ENCODE measurements at regions not wholly inside any gene's neighbourhood (a gene's known extent, or its start where the extent isn't known, plus 50 kb on each side); places are given as distances from the start of the nearest gene placed in this dataset.

DNA sequence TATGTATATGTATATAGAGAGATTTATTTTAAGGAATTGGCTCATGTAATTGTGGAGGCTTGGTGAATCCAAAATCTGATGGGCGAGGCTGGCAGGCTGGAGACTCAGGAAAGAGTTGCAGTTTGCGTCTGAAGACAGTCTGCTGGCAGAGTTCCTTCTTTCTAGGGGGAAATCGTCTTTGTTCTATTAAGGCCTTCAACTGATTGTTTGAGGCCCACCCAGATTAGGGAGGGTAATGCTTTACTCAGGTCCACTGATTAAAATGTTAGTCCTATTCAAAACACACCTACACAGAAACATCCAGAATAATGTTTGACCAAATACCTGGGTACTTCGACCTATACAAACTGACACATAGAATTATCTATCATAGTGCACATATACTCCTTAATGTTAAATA lies 149.5 kb downstream of the NAA11 start:
- TF ChIP-seq, protein P1, sequence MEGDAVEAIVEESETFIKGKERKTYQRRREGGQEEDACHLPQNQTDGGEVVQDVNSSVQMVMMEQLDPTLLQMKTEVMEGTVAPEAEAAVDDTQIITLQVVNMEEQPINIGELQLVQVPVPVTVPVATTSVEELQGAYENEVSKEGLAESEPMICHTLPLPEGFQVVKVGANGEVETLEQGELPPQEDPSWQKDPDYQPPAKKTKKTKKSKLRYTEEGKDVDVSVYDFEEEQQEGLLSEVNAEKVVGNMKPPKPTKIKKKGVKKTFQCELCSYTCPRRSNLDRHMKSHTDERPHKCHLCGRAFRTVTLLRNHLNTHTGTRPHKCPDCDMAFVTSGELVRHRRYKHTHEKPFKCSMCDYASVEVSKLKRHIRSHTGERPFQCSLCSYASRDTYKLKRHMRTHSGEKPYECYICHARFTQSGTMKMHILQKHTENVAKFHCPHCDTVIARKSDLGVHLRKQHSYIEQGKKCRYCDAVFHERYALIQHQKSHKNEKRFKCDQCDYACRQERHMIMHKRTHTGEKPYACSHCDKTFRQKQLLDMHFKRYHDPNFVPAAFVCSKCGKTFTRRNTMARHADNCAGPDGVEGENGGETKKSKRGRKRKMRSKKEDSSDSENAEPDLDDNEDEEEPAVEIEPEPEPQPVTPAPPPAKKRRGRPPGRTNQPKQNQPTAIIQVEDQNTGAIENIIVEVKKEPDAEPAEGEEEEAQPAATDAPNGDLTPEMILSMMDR (IDR thresholded peaks at IDR 0.05): no peak
- TF ChIP-seq, protein P2, sequence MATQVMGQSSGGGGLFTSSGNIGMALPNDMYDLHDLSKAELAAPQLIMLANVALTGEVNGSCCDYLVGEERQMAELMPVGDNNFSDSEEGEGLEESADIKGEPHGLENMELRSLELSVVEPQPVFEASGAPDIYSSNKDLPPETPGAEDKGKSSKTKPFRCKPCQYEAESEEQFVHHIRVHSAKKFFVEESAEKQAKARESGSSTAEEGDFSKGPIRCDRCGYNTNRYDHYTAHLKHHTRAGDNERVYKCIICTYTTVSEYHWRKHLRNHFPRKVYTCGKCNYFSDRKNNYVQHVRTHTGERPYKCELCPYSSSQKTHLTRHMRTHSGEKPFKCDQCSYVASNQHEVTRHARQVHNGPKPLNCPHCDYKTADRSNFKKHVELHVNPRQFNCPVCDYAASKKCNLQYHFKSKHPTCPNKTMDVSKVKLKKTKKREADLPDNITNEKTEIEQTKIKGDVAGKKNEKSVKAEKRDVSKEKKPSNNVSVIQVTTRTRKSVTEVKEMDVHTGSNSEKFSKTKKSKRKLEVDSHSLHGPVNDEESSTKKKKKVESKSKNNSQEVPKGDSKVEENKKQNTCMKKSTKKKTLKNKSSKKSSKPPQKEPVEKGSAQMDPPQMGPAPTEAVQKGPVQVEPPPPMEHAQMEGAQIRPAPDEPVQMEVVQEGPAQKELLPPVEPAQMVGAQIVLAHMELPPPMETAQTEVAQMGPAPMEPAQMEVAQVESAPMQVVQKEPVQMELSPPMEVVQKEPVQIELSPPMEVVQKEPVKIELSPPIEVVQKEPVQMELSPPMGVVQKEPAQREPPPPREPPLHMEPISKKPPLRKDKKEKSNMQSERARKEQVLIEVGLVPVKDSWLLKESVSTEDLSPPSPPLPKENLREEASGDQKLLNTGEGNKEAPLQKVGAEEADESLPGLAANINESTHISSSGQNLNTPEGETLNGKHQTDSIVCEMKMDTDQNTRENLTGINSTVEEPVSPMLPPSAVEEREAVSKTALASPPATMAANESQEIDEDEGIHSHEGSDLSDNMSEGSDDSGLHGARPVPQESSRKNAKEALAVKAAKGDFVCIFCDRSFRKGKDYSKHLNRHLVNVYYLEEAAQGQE (IDR thresholded peaks at IDR 0.05; ENCODE audit: insufficient read depth in 1 of 2, low read depth in 2 of 2, low read length in 1 of 2): no peak

All from Panc1 (cell line).